Inflammatory macrophage treated with lipopolysaccharide for 4 hours (primary cell): ENCODE measurements at regions not wholly inside any gene's neighbourhood (a gene's known extent, or its start where the extent isn't known, plus 50 kb on each side); places are given as distances from the start of the nearest gene placed in this dataset.

Source experiments
- DNase-seq: peaks from one replicate; pipeline ENCODE4 v3.0.0-alpha.2; 2020

GRCh38 chr6:95784019-95784418 is 206.7 kb downstream of the MANEA start:
- DNase-seq, result no peak

- no peak for DNase-seq
These were observed 207.5 kb downstream of the MANEA start for GRCh38 chr6:95784869-95785268.

- DNase-seq, result no peak
These were observed 208.4 kb downstream of the MANEA start for GRCh38 chr6:95785785-95786184.

- no peak for DNase-seq
These were observed 209.5 kb downstream of the MANEA start for GRCh38 chr6:95786802-95787201.

DNA sequence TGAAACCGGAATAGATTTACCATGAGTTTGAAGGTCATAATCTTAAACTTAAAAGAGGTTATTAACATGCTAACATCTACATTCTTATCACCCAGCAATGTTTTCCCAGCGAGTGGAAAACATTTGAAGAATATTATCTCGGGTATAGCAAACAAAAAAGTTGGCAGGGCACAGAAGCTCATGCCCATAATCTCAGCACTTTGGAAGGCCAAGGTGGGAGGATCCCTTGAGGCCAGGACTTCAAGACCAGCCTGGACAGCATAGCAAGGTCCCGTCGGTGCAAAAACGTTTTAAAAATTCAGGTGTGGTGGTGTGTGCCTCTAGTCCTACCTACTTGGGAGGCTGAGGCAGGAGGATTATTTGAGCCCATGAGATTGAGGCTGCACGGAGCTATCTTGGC is 213.5 kb downstream of the MANEA start:
- DNase-seq, result no peak

GRCh38 chr6:95794749-95795148 is 217.4 kb downstream of the MANEA start:
- DNase-seq, result no peak

GRCh38 chr6:95795927-95796326 is 218.6 kb downstream of the MANEA start:
- DNase-seq, result no peak

GRCh38 chr6:95797054-95797453 is 218.7 kb upstream of the FUT9 start:
- no peak for DNase-seq

DNA sequence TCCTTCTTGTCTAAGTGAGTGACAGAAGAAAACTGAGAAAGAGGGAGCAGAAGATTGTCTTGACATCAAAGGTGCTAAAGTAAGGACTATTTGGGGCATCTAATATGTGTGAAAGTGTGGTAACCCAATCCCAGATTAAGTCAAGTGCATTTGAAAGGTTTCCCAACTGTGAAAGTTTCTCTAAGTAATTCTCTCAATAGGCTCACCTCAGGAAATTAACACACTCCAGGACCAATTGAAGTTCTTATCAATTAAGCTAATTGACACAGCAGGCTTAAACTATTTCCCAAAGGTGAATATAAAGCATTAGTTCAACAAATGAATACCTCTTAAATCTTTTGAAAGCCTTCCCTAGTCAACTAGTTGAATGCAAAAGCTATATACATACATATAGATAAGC is 212.8 kb upstream of the FUT9 start:
- DNase-seq, result no peak

DNA sequence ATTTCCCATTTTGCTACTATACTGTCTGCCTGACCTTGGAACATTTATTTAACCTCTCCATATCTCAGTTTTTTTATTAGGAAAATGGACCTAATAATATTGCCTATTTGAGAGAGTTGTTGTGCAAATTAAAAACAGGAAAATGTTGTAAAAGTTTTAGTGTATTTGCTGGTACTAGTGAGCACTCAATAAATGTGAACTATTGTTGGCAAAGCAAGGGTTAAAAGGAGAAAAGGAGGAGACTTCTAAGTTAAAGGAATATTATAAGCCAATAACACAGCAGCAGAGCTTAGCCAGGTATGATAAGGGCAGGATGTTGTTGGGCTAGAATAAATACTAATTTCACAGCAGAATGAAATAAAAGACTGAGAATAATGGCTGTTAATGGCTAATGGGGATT is 211.9 kb upstream of the FUT9 start:
- no peak for DNase-seq

- no peak for DNase-seq
These were observed 210.8 kb upstream of the FUT9 start for GRCh38 chr6:95804847-95805541.

DNA sequence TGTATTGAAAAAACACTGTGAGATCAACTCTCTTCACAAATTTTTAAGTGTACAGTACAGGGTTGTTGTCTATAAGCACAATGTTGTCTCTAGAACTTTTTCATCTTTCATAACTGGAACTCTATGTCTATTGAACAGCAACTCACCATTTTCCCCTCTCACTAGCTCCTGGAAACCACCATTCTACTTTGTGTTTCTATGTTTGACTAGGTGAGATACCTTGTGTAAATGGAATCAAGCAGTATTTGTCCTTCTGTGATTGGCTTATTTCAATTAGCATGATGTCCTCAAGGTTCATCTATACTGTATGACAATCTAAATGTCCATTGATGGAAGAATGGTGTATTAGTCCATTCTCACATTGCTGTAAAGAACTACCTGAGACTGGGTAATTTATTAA is 210.1 kb upstream of the FUT9 start:
- DNase-seq, result no peak

DNA sequence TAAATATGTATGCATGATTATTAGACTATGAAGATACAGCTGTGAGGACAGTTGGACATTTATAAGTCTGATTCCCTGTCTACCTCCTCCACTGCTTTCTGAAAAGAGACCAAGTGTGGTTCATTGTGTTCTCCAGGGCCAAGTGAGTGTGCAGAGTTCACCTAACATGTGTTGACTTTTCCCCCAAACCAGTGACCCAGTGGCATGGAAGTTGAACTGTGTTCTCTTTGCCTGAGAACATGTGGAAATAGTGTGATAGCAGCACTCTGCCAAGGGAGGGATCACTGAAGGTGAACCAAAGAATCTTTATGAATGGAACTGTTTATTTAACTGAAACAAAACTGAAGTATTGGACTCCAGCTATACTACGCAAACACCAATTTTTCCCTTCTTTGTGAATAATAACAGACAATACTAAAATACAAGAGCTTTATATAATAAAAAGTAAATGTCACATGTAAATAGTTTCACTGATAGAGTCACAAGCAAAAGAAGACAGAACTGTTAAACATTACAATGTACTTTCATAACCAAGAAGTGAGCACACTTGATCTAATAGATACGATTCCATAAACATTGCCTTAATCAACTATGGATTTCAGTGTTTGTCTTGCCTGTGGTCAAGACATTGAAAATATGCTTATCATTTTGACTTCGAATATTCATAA is 200.3 kb upstream of the FUT9 start:
- no peak for DNase-seq

DNA sequence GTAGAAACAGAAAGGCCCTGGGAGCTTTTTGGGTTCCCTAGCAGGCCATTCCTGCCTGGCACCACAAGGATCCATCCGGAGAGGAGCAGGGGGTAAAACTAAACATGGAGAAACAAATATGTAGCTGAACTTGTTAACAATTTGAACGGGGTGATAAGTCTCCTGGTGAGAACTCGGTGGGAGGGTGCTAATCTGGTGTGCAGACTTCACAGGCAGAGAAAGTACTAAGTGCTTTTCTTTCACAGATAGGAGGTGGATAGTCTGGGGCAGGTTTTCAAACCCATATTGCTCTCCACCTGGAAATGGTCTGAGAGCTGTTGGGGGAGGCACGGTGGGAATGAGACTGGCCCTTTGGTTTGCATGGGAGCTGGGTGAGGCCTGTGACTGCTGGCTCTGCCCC is 196.3 kb upstream of the FUT9 start:
- no peak for DNase-seq

DNA sequence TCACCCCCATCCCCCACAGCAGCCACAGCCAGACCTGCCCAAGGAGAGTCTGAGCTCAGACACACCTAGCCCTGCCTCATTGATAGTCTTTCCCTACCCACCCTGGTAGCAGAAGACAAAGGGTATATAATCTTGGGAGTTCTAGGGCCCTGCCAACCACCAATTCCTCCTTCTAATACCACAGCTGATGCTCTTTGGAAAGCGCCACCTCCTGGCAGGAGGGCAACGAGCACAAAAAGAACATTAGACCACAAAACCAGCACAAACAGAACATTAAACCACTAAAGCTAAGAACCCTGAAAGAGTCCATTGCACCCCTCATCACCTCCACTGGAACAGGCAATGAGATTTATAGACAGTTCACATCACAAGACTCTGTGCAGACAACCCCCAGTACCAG is 195.8 kb upstream of the FUT9 start:
- no peak for DNase-seq

DNA sequence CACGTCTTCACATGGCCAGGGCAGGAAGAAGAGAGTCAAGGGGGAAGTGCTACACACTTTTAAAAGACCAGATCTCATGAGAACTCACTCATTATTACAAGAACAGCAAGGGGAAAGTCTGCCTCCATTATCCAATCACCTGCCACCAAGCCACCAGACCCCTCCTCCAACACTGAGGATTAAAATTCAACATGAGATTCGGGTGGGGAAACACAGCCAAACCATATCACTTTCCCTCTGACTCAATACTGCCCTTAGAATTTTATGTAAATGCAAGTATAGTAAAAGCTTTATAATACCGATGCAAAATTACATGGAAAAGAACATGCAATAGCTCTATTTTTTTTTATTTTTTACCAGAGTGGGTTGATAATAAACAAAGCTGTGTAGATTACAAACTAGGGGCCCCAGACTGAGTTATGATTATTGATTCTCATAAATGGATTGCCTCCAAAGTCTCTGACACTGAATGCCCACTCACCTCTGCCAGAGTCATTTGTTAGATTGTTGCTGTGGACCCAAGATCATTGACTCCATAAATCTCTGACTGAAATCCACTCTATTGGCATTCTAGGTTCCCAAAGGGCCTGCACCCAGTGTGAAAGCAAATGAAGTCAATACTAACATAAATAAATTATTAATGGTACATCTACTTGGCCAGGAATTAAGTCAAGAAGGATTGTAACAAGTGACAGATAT is 184.8 kb upstream of the FUT9 start:
- DNase-seq, result no peak

- no peak for DNase-seq
These were observed 177.9 kb upstream of the FUT9 start for GRCh38 chr6:95837890-95838289.

GRCh38 chr6:95841560-95841959 is 174.2 kb upstream of the FUT9 start:
- DNase-seq, result no peak

DNA sequence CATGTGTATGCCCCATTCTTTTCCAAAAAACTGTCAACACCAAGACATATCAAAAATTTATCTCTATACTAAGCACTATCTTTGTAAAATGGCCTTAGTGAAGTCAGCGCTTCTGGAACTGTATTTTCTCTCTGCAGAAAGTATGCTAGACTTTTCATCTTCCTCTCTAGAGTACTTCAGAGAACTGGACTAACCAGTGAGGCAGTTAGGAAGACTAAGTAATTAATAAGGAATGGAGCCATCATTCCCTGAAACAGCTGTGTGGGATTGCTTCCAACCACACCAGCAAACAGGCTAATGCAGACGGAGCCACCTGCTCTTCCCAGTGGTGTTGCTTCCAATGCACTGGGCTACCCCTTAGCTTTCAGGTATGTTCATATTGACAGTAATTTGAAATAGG is 169.1 kb upstream of the FUT9 start:
- no peak for DNase-seq

DNA sequence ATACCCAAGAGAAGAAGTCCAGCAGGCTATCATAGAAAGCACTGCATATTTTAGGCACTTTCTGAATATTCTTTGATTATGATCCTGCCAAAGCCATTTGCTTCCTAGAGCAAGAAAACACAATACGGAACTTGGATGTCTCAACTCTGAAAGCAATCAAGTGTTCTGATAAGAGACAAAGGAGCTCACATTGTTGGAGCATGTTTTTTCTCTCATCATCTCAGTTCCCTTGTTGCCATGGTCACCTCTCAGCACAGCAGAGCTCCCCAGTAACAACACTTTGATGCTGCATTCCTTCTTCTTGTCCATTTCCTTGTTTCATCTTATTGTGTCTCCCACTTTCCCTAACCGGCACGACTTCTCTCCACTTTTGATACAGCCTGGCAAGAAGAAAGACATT is 168.7 kb upstream of the FUT9 start:
- DNase-seq, result no peak

DNA sequence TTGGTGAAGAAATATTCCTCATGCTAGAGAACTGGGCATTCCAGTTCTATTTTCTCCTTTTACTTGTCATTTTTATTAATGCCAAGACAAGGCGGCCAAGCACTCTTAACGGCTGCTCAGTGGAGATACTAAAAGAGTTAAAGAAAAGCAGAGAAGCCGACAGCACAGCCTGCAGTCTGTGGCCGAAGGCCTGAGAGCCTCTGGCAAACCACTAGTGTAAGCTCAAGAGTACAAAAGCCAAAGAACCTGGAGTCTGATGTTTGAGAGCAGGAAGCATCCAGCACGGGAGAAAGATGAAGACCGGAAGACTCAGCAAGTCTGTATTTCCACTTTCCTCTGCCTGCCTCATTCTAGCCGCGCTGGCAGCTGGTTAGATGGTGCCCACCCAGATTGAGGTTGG is 167.1 kb upstream of the FUT9 start:
- no peak for DNase-seq

DNA sequence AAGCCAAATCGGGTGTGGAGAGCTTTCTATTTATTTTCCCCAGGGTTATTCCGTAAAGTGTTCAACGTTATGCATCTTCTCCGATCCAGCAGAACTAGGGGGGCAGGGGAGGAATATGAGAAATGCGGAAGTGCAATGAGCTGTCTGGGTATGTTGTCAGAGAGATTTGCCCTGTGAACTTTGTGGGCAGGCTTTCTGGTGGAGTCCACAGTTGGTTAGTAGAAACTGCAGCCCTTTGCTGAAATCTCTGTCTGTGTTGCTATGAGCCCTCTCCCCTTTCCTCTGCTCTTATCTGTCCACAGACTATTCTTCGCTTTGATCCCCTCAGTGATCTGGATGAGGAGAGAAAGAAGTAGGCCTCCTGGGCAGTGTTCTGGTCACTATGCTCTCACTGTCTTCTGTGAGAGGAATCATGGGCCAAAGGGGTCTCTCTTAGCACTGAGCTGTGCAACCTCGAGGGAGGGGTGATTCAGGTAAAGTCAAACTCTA is 158.9 kb upstream of the FUT9 start:
- DNase-seq, result no peak

- no peak for DNase-seq
These were observed 149.9 kb upstream of the FUT9 start for GRCh38 chr6:95865857-95866256.

- no peak for DNase-seq
These were observed 149.0 kb upstream of the FUT9 start for GRCh38 chr6:95866732-95867131.
